DMS114 treated with DMSO at 0.1 percent for 48 hours (cell line): ENCODE measurements at regions not wholly inside any gene's neighbourhood (a gene's known extent, or its start where the extent isn't known, plus 50 kb on each side); places are given as distances from the start of the nearest gene placed in this dataset.

ENCODE experiments used
- DNase-seq: peaks from one replicate; lab custom pipeline; 2025; ENCODE audit not compliant: unreplicated experiment; lab: John Stamatoyannopoulos, UW

DNA sequence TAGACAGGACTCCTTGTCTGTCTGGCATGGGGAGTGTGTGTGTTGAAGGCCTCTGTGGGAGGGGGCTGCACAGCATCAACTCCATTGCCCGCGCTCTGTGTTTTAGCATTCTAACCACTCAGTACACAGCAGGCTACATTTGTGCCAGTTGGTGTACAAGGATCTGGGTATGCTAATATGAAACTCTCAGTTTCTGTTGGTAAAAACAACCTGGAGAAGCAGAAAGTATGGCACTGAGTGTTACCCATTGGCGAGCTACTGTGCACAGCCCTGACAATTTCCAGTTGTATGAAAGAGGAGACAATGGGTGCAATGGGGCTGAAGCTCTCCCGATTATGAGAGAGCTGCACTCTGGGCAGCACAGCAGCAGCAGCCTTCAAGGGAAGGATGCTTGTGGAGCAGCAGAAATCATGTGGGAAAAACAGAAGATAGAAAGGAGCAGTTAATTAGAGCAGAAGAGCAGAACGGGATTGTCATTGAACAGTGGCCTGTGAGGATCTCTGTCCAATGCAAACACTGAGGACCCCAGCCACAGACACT, 443.6 kb downstream of the CBLN2 start:
- DNase-seq = no peak

GRCh38 chr18:72091369-72091768, 452.8 kb downstream of the CBLN2 start:
- DNase-seq = no peak

DNA sequence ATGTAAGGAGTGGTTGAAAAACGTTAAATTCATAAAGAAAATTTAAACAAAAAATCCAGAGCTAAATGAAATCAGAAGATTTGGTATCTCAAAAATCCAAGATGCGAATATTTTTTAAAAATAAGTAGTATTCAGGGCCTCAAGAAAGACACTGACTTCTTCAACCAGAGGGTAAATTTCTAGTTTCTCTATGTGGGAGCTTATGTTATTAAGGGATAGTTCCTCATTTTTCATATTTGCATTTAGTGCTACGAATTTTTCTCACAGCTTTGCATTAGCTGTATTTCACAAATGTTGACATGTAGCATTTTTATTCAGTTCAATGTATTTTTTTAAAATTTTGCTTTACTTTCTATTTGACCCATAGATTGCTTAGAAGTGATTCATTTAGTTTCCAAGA, 454.7 kb downstream of the CBLN2 start:
- no peak for DNase-seq

- peak; percentile 9 for DNase-seq
Measured at GRCh38 chr18:72086421-72086820, 457.7 kb downstream of the CBLN2 start.

DNA sequence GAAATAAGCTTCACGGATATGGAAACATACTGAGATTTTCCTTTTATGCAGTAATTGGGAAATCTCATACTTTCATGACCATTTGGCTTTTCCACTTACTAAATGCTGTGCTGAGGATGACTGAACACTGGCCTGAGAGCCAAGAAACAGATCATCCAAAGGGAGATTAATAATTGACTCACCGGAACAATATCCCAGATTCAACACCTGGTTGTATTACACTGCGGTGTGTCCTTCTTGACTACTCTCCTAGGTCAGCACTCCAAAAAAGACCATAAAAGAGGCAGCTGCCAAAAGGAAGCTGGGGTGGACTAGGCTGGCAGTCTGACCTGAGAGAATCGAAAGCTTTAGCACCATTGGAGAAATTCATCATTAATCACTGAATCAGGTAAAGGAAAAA, 469.1 kb downstream of the CBLN2 start:
- no peak for DNase-seq

- no peak for DNase-seq
Measured at GRCh38 chr18:72063001-72063400, 481.1 kb downstream of the CBLN2 start.

DNA sequence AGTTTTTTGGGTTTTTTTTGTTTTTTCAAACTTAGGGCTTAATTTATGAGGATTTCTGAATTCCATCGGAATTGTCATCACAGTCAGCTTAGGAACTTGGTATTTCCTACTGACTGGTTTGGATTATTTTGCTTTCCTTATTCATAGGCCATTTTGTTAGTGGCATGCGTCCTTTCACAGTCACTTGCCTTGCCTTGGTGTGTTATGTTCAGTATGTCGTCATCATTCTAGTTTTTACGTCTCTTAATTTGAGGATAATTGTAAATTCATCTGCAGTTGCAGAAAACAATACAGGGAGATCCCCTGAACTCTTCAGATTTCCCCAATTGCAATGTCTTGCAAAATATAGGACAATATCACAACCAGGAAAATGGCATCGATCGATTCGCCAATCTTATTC, 485.3 kb downstream of the CBLN2 start:
- DNase-seq = no peak

- DNase-seq = no peak
Measured at GRCh38 chr18:72056171-72056570, 488.0 kb downstream of the CBLN2 start.

GRCh38 chr18:72041313-72042032, 502.7 kb downstream of the CBLN2 start:
- no peak for DNase-seq

DNA sequence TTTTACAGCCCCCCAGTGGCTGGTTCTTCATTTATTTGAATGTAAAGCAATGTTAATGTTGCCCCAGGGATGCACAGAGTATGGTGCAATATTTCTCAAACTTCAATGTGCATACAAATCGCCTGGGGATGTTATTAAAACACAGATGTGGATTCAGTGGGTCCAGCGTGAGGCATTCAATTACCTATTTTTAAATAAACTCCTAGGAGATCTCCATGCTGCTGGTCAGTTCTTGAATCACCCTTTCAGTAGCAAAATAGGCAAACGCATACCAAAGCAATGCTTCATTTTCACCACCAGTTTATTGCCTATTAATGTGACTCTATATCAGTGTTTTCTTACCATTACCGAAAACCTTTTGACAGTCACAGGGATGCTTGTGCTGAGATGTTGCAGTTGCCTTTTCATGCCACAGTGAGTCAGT, 530.7 kb downstream of the CBLN2 start:
- no peak for DNase-seq

GRCh38 chr18:71998547-71999097, 545.5 kb downstream of the CBLN2 start:
- no peak for DNase-seq

- DNase-seq = no peak
Measured at GRCh38 chr18:71995904-71996465, 548.2 kb downstream of the CBLN2 start.

DNA sequence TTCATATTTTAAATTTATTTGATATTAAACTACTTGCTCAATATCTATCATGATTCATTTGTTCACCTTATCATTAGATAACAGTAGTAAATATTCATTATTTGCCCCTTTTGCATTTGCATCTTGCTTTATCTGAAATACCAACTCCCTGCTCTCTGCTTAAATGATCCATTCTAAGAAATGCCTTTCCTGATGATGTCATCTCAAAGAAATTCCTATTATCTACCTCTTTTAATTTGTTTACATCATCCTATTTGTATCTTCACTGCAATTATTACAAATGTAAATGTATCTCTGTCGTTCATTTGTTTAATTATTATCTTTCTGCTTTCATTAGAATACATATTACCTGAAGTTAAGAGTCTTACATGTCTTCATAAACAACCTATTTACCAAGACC, 549.9 kb downstream of the CBLN2 start:
- DNase-seq = no peak

- DNase-seq = no peak
Measured at GRCh38 chr18:71989616-71990015, 554.5 kb downstream of the CBLN2 start.

GRCh38 chr18:71986351-71987050, 557.6 kb downstream of the CBLN2 start:
- DNase-seq = no peak

DNA sequence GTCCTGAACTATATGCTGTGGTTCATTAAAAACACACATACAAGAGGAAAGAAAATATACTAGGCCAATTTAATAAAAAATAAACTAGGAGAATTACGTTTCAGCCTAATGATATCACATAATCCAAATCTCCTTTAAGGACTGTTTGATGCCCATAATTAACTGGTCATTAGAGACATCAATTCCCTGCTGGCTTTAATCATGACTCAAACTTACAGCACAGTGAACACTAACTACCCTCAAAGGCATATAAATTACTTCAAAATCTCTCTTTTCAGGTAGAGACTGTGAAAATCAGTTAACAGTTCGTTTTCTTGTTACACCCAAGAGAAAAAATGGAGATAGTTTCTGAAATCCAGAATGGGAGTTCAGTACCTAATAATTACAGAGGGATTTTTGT, 567.4 kb downstream of the CBLN2 start:
- DNase-seq = no peak

DNA sequence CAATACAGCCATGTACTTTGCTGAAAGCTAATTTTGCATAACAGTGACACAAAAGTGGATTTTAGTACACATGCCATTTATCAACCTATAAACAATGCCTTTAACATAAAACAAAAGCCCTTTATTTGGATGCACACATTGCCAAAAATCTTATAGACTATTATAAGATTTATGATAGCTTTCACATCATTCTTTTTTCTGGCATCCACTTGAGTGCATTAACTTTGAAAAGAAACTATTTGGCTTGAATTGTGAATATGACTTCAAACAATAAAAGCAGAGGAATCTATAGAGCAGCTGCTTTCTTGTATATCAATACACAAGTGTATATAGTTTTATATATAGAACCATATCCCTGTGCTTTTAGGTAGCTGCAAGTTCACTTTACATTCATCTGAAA, 577.4 kb downstream of the CBLN2 start:
- no peak for DNase-seq

DNA sequence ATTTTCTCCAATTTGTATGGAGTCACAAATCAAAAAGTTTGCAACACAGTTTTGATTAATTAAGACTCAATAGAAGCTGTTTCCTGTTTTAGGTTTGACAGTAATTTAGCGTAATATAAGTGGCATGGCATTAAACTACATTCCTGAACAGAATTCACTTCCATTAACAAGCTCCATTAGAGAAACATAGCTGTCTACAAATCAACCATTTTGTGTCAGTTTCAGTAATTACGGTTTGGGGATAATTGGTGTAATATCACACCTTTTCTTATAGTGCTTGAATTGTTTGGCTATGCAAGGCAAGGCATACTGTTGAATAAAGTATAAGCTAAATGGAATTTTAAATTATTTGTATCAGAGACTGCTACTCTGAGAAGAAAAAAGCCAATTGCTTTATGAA, 585.5 kb downstream of the CBLN2 start:
- no peak for DNase-seq

DNA sequence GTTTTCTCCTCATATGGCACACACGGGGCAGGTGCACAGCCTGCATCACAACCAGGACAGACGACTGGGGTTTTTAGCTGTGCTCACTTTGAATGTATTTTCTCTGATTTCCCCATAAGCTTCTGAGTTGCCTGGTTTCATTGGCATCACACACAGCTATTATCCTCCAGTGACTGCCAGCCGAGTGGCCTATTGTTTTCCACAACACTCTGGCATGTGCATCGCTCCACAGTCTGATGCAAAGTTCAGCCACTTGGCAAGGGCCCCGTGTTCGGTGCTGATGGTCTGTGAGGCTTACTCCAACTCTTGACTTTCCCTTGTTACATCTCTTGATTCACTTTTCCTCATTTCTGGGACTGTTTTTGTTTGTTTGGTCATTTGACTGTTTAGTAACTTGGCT, 593.1 kb downstream of the CBLN2 start:
- no peak for DNase-seq

- DNase-seq = no peak
Measured at GRCh38 chr18:71942433-71942832, 601.7 kb downstream of the CBLN2 start.

DNA sequence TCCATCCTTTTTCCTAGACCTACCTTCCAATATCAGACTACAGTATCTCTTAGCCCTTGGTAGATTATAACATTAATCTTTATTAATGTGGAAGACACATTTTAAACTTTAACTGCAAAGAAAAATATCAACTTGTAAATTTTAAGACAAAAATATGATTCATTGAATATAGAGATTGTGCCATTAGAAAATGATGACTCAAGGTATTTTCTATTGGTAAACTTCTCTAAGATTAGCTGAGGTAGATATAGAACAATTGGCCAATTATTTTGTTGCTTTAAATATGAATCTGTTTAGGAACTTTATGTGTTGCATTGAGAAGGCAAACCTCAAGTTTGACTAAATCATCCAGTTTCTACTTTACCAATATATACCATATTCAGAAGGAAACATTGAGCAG, 604.7 kb downstream of the CBLN2 start:
- no peak for DNase-seq

DNA sequence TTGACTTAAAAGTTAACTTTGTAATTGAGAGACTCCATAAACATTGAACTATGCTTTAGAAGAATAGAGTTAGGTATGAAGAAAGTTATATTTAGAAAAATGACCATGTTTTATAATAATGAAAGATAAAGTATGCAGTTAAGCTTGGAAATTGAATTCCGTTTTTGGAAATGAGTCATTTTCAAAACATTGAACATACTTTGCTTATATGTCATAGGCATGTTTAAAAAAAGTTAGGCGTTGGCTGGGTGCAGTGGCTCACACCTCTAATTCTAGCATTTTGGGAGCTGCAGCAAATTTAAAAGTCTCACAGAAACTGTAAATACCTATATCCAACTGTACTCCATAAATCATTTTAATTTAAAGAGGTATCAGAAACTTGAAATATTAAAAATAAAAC, 607.4 kb downstream of the CBLN2 start:
- DNase-seq = no peak
